Lower lobe of right lung (tissue), 2 donors: ENCODE measurements at regions not wholly inside any gene's neighbourhood (a gene's known extent, or its start where the extent isn't known, plus 50 kb on each side); places are given as distances from the start of the nearest gene placed in this dataset.

Source experiments
- ATAC-seq, 2 donors: fragments of 200-7000 bp; cut with Tn5 transposase; one replicate each; pipeline ENCODE4 v1.9.1; 2020 to 2022; ENCODE audit warnings: mild to moderate bottlenecking in 2 of 2, moderate library complexity in 2 of 2
- DNase-seq: peaks from one replicate; pipeline ENCODE4 v3.0.0-alpha.2; 2020
- H3K27ac ChIP-seq: fragments of 200-600 bp; one replicate; pipeline ENCODE4 v1.8.0; 2022
- H3K27me3 ChIP-seq: fragments of 200-600 bp; one replicate; pipeline ENCODE4 v1.8.0; 2022; ENCODE audit warnings: low read depth
- H3K36me3 ChIP-seq: fragments of 200-600 bp; one replicate; pipeline ENCODE4 v1.8.0; 2022; ENCODE audit warnings: mild to moderate bottlenecking
- H3K4me1 ChIP-seq: fragments of 200-600 bp; one replicate; pipeline ENCODE4 v1.8.0; 2022
- H3K4me3 ChIP-seq: fragments of 200-600 bp; one replicate; pipeline ENCODE4 v1.8.0; 2022; ENCODE audit warnings: mild to moderate bottlenecking
- H3K9me3 ChIP-seq: fragments of 200-600 bp; one replicate; pipeline ENCODE4 v1.8.0; 2022
- CTCF ChIP-seq: fragments of 200-600 bp; IDR thresholded peaks from one replicate; pipeline ENCODE4 v1.8.0; 2022; ENCODE audit warnings: antibody characterized with exemption, mild to moderate bottlenecking
- intact Hi-C: fragments of 100-400 bp; cut with DNase I; formaldehyde crosslinking; loops from one replicate; pipeline ENCODE4 v1.11.0; 2022
- donor health status: DM: no; HTN: yes; CAD: no; lungs with severe emphysema.

- H3K27ac ChIP-seq, result no peak overlapping the region
- no peak for TF ChIP-seq CTCF
Observed at GRCh38 chr2:61704364-61704763, 149.5 kb downstream of the FAM161A start.

GRCh38 chr2:61702088-61702467 is 151.8 kb downstream of the FAM161A start:
- no peak for TF ChIP-seq CTCF
- Histone ChIP-seq H3K27me3 (no peaks in the 10 kb centered on the region), H3K4me1 (no peaks in the 10 kb centered on the region), H3K9me3 (no peaks in the 10 kb centered on the region), H3K27ac (no peak overlapping the region), H3K36me3 (no peaks in the 10 kb centered on the region), H3K4me3 (no peak overlapping the region)
- no peak for DNase-seq
- no peak for ATAC-seq
- intact Hi-C loops, result no loop called here

More at GRCh38 chr2:61704364-61704763, 149.5 kb downstream of the FAM161A start:
- Histone ChIP-seq H3K27me3 (no peaks in the 10 kb centered on the region), H3K4me3 (no peak overlapping the region), H3K36me3 (no peaks in the 10 kb centered on the region), H3K4me1 (no peaks in the 10 kb centered on the region), H3K9me3 (no peaks in the 10 kb centered on the region)
- intact Hi-C loops, result no loop called here
- DNase-seq (no peak), ATAC-seq (no peak)

- Histone ChIP-seq H3K4me1 (no peaks in the 10 kb centered on the region), H3K4me3 (no peak overlapping the region), H3K36me3 (no peaks in the 10 kb centered on the region), H3K27me3 (no peaks in the 10 kb centered on the region), H3K9me3 (no peaks in the 10 kb centered on the region), H3K27ac (no peak overlapping the region)
- TF ChIP-seq CTCF, result no peak
- ATAC-seq, result no peak
- no peak for DNase-seq
- intact Hi-C loops, result no loop called here
Observed at GRCh38 chr2:61700464-61700863, 153.4 kb downstream of the FAM161A start.

GRCh38 chr2:61694312-61695274 is 156.4 kb upstream of the XPO1 start:
- peak; percentile 44 for TF ChIP-seq CTCF
- DNase-seq, result peak; percentile 97
- H3K4me1 ChIP-seq, result peaks cover 11% of the 10 kb centered on the region
- peak overlapping the region; percentile 86 for H3K27ac ChIP-seq
- no peaks in the 10 kb centered on the region for H3K9me3 ChIP-seq
- peak overlapping the region; percentile 76 for H3K4me3 ChIP-seq
- intact Hi-C loops, result no loop called here
- no peaks in the 10 kb centered on the region for H3K27me3 ChIP-seq
- no peaks in the 10 kb centered on the region for H3K36me3 ChIP-seq
- ATAC-seq, result peak; percentile 100

- no peak overlapping the region for H3K4me3 ChIP-seq
Observed at GRCh38 chr2:61693744-61694143, 155.6 kb upstream of the XPO1 start.

More at GRCh38 chr2:61693744-61694143, 155.6 kb upstream of the XPO1 start:
- intact Hi-C loops, result no loop called here
- DNase-seq (no peak), ATAC-seq (peak in 1 of 2 donors; percentile 7)
- Histone ChIP-seq H3K27me3 (no peaks in the 10 kb centered on the region), H3K36me3 (no peaks in the 10 kb centered on the region), H3K27ac (peak overlapping the region; percentile 86), H3K4me1 (peaks cover 11% of the 10 kb centered on the region), H3K9me3 (no peaks in the 10 kb centered on the region)
- TF ChIP-seq CTCF, result no peak
